Stimulated activated effector memory CD8-positive, alpha-beta T cell treated with anti-CD3 and anti-CD28 coated beads, Interleukin-12 subunit alpha, Interleukin-12 subunit beta, amount 100 ng/mL, for 72 hours (primary cell): ENCODE measurements at regions not wholly inside any gene's neighbourhood (a gene's known extent, or its start where the extent isn't known, plus 50 kb on each side); places are given as distances from the start of the nearest gene placed in this dataset.

Source experiments
- ATAC-seq: fragments of 150-1000 bp; cut with Tn5 transposase; 2 replicates; pipeline ENCODE4 v1.10.0; 2021
- DNase-seq, 2 donors: peaks; one replicate each; pipeline ENCODE4 v3.0.0; 2021 to 2022; ENCODE audit warnings: low spot score in 2 of 2
- H3K27ac Mint-ChIP-seq: one replicate; pipeline ENCODE4 v1.8.0; 2022; ENCODE audit warnings: mild to moderate bottlenecking, mixed read lengths
- H3K36me3 Mint-ChIP-seq: one replicate; pipeline ENCODE4 v1.8.0; 2022; ENCODE audit warnings: mild to moderate bottlenecking, mixed read lengths
- H3K4me1 Mint-ChIP-seq: one replicate; pipeline ENCODE4 v1.8.0; 2022; ENCODE audit warnings: mixed read lengths
- H3K4me3 Mint-ChIP-seq: one replicate; pipeline ENCODE4 v1.8.0; 2022; ENCODE audit warnings: mild to moderate bottlenecking, mixed read lengths
- H3K9me3 Mint-ChIP-seq: one replicate; pipeline ENCODE4 v1.8.0; 2022; ENCODE audit warnings: mixed read lengths

GRCh38 chr22:49269928-49270327 is 557.7 kb downstream of the BRD1 start:
- Mint-ChIP-seq H3K9me3 (no peaks in the 10 kb centered on the region), H3K36me3 (no peaks in the 10 kb centered on the region), H3K4me1 (no peaks in the 10 kb centered on the region), H3K27ac (no peak overlapping the region), H3K4me3 (no peak overlapping the region)
- DNase-seq, result no peak
- no peak for ATAC-seq

DNA sequence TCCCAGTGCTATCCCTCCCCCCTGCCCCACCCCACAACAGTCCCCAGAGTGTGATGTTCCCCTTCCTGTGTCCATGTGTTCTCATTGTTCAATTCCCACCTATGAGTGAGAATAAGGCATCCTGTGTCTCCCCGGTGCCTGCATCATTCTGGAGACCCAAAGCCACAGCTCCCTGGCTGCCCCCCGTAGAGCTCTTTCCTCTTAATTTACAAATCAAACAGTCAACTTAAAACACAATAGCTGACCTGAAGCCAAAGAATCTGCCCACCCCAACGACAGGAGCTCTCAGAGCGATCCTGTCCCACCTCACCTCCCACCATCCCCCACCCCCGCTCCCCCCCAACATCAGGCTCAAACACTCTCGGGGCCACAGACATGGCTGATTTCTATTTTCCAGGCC is 558.3 kb downstream of the BRD1 start:
- Mint-ChIP-seq H3K9me3 (no peaks in the 10 kb centered on the region), H3K36me3 (no peaks in the 10 kb centered on the region)

GRCh38 chr22:49268924-49269323 is 558.7 kb downstream of the BRD1 start:
- ATAC-seq (no peak), DNase-seq (no peak)
- Mint-ChIP-seq H3K27ac (no peak overlapping the region), H3K9me3 (no peaks in the 10 kb centered on the region), H3K4me3 (no peak overlapping the region), H3K36me3 (no peaks in the 10 kb centered on the region), H3K4me1 (no peaks in the 10 kb centered on the region)

More for the DNA sequence above, 558.3 kb downstream of the BRD1 start:
- Mint-ChIP-seq H3K27ac (no peak overlapping the region), H3K4me1 (no peaks in the 10 kb centered on the region), H3K4me3 (no peak overlapping the region)
- DNase-seq (no peak), ATAC-seq (no peak)

- Mint-ChIP-seq H3K36me3 (no peaks in the 10 kb centered on the region), H3K9me3 (no peaks in the 10 kb centered on the region), H3K4me1 (no peaks in the 10 kb centered on the region), H3K4me3 (no peak overlapping the region), H3K27ac (no peak overlapping the region)
- ATAC-seq (no peak), DNase-seq (no peak)
Measured at GRCh38 chr22:49267996-49268395, 559.7 kb downstream of the BRD1 start.

GRCh38 chr22:49266561-49267519 is 560.8 kb downstream of the BRD1 start:
- H3K9me3 Mint-ChIP-seq, result no peaks in the 10 kb centered on the region
- H3K4me3 Mint-ChIP-seq, result no peak overlapping the region
- DNase-seq (no peak), ATAC-seq (peak; percentile 34)
- H3K36me3 Mint-ChIP-seq, result no peaks in the 10 kb centered on the region
- no peaks in the 10 kb centered on the region for H3K4me1 Mint-ChIP-seq
- no peak overlapping the region for H3K27ac Mint-ChIP-seq

DNA sequence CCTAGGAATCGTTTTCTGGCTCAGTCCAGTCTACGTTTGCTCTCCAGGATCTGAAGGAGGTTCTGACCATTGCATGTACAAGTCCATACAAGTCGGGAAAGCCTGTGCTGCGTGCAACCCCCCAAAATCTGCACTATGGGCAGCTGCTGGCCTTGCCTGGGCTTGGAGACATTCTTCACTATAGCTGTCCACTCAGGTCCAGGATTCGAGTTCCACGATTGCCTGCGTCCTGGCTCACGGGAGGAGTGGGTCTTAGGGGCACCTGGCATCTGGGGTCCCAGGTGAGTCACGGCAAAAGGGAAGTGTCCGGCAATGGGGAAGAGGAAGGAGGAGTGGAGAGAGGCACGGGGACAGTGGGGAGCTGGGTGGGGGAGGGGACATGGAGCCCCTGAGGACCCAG is 563.0 kb downstream of the BRD1 start:
- Mint-ChIP-seq H3K4me3 (no peak overlapping the region), H3K36me3 (no peaks in the 10 kb centered on the region)

DNA sequence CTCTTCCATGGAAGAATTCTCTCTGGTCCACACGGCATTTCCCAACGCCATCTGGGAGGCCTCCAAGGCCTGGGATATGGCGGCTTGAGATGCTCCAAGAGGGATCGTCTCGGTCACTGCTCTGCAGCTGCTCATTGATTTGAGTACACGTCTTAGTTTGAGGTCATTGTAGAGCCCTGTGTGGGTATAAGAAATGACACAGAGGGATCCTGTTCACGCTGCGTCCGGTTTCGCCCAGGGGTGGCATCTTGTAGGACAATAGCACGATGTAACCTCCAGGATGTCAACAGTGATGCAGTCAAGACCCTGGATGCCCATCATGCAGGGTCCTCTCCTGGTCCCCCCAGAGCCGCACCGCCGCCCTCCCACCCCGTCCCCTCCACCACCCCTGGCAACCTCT is 564.6 kb downstream of the BRD1 start:
- H3K36me3 Mint-ChIP-seq, result no peaks in the 10 kb centered on the region
- H3K27ac Mint-ChIP-seq, result no peak overlapping the region
- no peak for DNase-seq
- H3K4me3 Mint-ChIP-seq, result no peak overlapping the region
- H3K4me1 Mint-ChIP-seq, result no peaks in the 10 kb centered on the region
- ATAC-seq, result no peak
- no peaks in the 10 kb centered on the region for H3K9me3 Mint-ChIP-seq

More for the DNA sequence above, 563.0 kb downstream of the BRD1 start:
- DNase-seq (no peak), ATAC-seq (no peak)
- Mint-ChIP-seq H3K27ac (no peak overlapping the region), H3K9me3 (no peaks in the 10 kb centered on the region), H3K4me1 (no peaks in the 10 kb centered on the region)

- no peak overlapping the region for H3K27ac Mint-ChIP-seq
- DNase-seq (no peak), ATAC-seq (no peak)
- no peaks in the 10 kb centered on the region for H3K36me3 Mint-ChIP-seq
- no peaks in the 10 kb centered on the region for H3K9me3 Mint-ChIP-seq
- H3K4me1 Mint-ChIP-seq, result no peaks in the 10 kb centered on the region
- H3K4me3 Mint-ChIP-seq, result no peak overlapping the region
Measured at GRCh38 chr22:49262167-49262566, 565.5 kb downstream of the BRD1 start.

DNA sequence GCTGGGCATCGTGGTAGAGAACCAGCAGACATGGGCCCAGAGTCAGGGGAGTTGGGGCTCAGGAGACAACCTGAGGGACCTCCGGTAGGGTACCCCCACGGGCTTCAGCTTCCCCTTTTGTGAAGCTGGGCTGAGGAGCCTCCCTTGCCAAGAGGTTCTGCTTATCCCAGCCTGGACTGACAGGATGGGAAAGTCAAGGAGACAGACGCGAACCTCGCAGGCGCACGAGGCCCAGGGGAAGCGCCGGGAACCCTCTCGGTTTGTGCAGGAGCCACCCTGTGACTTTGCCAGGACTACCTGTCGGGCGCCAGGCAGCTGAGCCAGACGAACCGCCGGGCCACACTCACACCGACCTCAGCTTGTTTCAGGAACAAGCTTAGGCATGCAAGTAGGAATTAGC is 566.1 kb downstream of the BRD1 start:
- Mint-ChIP-seq H3K4me1 (no peaks in the 10 kb centered on the region), H3K9me3 (no peaks in the 10 kb centered on the region), H3K36me3 (no peaks in the 10 kb centered on the region), H3K27ac (no peak overlapping the region), H3K4me3 (no peak overlapping the region)
- no peak for ATAC-seq
- no peak for DNase-seq

GRCh38 chr22:49260681-49261580 is 566.7 kb downstream of the BRD1 start:
- Mint-ChIP-seq H3K9me3 (no peaks in the 10 kb centered on the region), H3K27ac (no peak overlapping the region), H3K36me3 (no peaks in the 10 kb centered on the region), H3K4me3 (no peak overlapping the region), H3K4me1 (no peaks in the 10 kb centered on the region)
- DNase-seq (no peak), ATAC-seq (peak; percentile 38)

DNA sequence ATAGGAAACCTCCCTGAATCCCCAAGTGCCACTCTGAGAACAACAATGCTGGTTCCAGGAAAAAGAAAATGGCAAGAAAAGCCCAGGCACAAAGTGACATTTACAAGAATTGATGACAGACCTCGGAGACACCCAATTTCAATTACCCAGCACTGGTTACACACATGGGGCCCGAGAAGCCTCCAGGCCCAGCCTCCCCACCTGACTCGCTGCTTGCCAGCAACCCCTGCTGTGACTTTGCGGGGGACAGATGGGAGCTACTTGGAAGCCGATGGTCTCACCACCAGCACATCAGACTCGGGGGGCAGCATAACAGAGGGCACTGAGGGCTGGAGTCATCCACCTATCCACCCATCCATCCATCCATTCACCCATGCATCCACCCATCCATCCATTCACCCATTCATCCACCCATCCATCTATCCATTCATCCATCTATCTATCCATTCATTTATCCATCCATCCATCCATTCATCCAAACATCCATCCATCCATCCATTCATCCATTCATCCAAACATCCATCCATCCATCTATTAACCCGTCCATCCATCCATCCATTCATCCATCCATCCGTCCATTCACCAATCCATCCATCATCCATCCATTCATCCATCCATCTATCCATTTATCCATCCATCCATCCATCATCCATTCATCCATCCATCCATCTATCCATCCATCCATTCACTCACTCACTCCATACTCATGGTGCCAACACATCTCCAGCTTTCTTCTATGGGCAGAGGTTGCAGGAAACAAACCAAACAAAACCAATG is 567.6 kb downstream of the BRD1 start:
- Mint-ChIP-seq H3K36me3 (no peaks in the 10 kb centered on the region), H3K4me3 (no peak overlapping the region), H3K9me3 (no peaks in the 10 kb centered on the region), H3K4me1 (no peaks in the 10 kb centered on the region), H3K27ac (no peak overlapping the region)
- no peak for ATAC-seq
- no peak for DNase-seq

DNA sequence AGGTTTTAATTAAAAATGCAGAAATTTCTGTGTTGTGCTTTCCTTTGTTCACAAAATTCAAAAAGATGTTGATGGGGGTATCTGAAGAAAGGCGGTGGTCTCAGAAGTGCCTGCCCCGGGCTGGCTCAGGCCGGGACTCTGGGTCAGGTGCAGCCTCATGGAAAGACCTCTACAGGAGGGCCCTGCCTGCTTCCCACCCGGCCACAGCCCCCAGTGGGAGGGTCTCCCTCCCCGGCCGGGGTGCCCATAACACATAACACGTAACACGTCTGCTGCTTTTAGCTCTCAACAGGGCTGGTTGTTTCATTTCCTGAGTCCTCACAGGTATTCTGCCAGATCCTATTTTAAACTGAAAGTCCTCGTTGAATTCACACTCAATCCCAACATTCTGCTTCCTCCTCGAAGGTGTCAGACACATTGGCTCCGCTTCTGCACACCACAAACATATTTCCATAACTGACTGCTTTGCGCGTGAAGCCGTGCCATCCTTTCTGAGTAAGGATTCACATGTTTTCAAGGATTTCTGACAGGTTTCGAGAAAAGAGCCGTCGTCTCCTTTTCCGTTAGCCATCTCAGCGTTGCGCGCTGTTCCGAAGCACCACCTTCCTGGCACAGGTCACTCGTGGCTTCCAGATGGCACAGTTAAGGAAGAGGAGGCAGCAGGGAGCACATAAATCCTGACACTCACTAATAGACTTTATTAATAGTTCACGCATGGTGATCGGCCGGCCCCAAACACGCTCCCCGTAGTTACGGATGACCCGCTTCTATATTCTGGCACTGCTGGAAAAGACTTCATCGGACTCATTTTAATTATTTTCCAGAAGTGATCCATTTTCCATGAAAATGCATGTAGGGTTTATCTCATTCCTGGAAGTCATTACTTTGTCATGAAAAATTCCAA is 569.3 kb downstream of the BRD1 start:
- DNase-seq (no peak), ATAC-seq (no peak)
- Mint-ChIP-seq H3K9me3 (no peaks in the 10 kb centered on the region), H3K4me1 (no peaks in the 10 kb centered on the region), H3K36me3 (no peaks in the 10 kb centered on the region), H3K4me3 (no peak overlapping the region), H3K27ac (no peak overlapping the region)

- no peaks in the 10 kb centered on the region for H3K36me3 Mint-ChIP-seq
- H3K4me3 Mint-ChIP-seq, result no peak overlapping the region
Measured at GRCh38 chr22:49257551-49257961, 570.1 kb downstream of the BRD1 start.

GRCh38 chr22:49255741-49256318 is 571.8 kb downstream of the BRD1 start:
- H3K36me3 Mint-ChIP-seq, result no peaks in the 10 kb centered on the region
- no peaks in the 10 kb centered on the region for H3K4me1 Mint-ChIP-seq
- H3K27ac Mint-ChIP-seq, result no peak overlapping the region
- H3K9me3 Mint-ChIP-seq, result no peaks in the 10 kb centered on the region
- DNase-seq, result no peak
- no peak for ATAC-seq
- H3K4me3 Mint-ChIP-seq, result no peak overlapping the region

More at GRCh38 chr22:49257551-49257961, 570.1 kb downstream of the BRD1 start:
- Mint-ChIP-seq H3K9me3 (no peaks in the 10 kb centered on the region), H3K4me1 (no peaks in the 10 kb centered on the region), H3K27ac (no peak overlapping the region)
- no peak for DNase-seq
- no peak for ATAC-seq
